ENCODE measurements at regions not wholly inside any gene's neighbourhood (a gene's known extent, or its start where the extent isn't known, plus 50 kb on each side); places are given as distances from the start of the nearest gene placed in this dataset.
A peak's percentile ranks its signal among the peaks of the same experiment; 100 is the strongest.
"Not testable (repeated sequence)": the region's sequence is repeated elsewhere in the genome, so short reads cannot be mapped to it uniquely, and the experiment has no call there.

DNA sequence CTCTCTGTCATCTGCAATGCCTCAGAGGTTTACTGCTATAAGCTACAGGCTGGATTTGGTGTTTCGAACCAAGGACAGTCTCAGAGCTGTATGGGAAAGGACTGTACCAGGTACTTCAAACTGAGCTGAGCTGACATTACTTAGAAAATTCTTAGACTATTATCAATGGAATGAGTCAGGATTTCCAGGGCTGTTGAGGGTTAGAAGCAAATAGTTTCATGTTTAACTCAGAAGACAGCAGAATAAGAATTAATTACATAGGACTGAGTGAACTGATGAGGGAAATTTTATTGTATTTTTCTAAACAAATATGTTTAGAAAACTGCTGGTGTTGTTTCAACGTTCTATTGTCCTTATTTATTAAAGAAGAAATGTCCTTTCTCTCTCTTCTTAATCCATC lies 74.3 kb upstream of the CAPZB start:
- ChIA-PET CTCF (interaction anchor here (0.7 kb wide), 1 partner anchor 37 kb away, joined by 3 read pairs; no protein-coding TSS in a partner anchor), POLR2A (no interaction called here)
- H3K4me3 Mint-ChIP-seq (ENCODE audit: unreplicated experiment), result no peak overlapping the region
- H3K36me3 Mint-ChIP-seq (ENCODE audit: insufficient read depth, unreplicated experiment), result no peaks in the 10 kb centered on the region
- H3K9me3 Mint-ChIP-seq (ENCODE audit: unreplicated experiment), result no peaks in the 10 kb centered on the region
- peak overlapping the region; percentile 35 for H3K27ac Mint-ChIP-seq (ENCODE audit: low read depth, unreplicated experiment)
- intact Hi-C loops (cut with micrococcal nuclease), result no loop called here
- no peaks in the 10 kb centered on the region for H3K27me3 Mint-ChIP-seq (ENCODE audit: insufficient read depth, unreplicated experiment)
- no peak for DNase-seq (ENCODE audit: unreplicated experiment)
- BruUV-seq (replicated peaks), result no TSS peak
- H3K4me1 Mint-ChIP-seq (ENCODE audit: insufficient read depth, unreplicated experiment), result peaks cover 9% of the 10 kb centered on the region
- TF ChIP-seq, protein P1, sequence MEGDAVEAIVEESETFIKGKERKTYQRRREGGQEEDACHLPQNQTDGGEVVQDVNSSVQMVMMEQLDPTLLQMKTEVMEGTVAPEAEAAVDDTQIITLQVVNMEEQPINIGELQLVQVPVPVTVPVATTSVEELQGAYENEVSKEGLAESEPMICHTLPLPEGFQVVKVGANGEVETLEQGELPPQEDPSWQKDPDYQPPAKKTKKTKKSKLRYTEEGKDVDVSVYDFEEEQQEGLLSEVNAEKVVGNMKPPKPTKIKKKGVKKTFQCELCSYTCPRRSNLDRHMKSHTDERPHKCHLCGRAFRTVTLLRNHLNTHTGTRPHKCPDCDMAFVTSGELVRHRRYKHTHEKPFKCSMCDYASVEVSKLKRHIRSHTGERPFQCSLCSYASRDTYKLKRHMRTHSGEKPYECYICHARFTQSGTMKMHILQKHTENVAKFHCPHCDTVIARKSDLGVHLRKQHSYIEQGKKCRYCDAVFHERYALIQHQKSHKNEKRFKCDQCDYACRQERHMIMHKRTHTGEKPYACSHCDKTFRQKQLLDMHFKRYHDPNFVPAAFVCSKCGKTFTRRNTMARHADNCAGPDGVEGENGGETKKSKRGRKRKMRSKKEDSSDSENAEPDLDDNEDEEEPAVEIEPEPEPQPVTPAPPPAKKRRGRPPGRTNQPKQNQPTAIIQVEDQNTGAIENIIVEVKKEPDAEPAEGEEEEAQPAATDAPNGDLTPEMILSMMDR (IDR thresholded peaks at IDR 0.05; ENCODE audit: unreplicated experiment), result no peak

DNA sequence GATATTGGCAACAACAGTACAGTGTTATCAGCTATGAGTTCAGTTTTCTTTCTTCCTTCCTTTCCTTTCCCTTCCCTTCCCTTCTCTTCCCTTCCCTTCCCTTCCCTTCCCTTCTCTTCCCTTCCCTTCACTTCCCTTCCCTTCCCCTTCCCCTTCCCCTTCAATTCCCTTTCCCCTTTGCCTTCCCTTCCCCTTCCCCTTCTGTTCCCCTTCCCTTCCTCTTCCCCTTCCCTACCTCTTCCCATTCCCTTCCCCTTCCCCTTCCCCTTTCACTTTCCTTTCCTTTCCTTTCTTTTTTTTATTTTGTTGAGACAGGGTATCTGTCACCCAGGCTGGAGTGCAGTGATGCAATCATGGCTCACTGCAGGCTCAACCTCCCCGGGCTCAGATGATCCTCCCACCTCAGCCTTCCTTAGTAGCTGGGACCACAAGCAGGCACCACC lies 72.3 kb upstream of the CAPZB start:
- Mint-ChIP-seq H3K27me3 (ENCODE audit: insufficient read depth, unreplicated experiment) (no peaks in the 10 kb centered on the region), H3K4me1 (ENCODE audit: insufficient read depth, unreplicated experiment) (peaks cover 10% of the 10 kb centered on the region), H3K4me3 (ENCODE audit: unreplicated experiment) (no peak overlapping the region), H3K36me3 (ENCODE audit: insufficient read depth, unreplicated experiment) (no peaks in the 10 kb centered on the region), H3K9me3 (ENCODE audit: unreplicated experiment) (peaks cover 2% of the 10 kb centered on the region), H3K27ac (ENCODE audit: low read depth, unreplicated experiment) (no peak overlapping the region)
- intact Hi-C loops (cut with micrococcal nuclease), result no loop called here
- no TSS peak for BruUV-seq (replicated peaks)
- TF ChIP-seq, protein P1 (IDR thresholded peaks at IDR 0.05; ENCODE audit: unreplicated experiment), result no peak
- DNase-seq (ENCODE audit: unreplicated experiment), result peak; percentile 23
- POLR2A ChIA-PET, result interaction anchor here (0.9 to 1.2 kb wide), 2 partner anchors 11 to 70 kb away, joined by 3 to 4 read pairs; no protein-coding TSS in a partner anchor
- CTCF ChIA-PET, result interaction anchor here (1.2 kb wide), 1 partner anchor 38 kb away, joined by 6 read pairs; no protein-coding TSS in a partner anchor

DNA sequence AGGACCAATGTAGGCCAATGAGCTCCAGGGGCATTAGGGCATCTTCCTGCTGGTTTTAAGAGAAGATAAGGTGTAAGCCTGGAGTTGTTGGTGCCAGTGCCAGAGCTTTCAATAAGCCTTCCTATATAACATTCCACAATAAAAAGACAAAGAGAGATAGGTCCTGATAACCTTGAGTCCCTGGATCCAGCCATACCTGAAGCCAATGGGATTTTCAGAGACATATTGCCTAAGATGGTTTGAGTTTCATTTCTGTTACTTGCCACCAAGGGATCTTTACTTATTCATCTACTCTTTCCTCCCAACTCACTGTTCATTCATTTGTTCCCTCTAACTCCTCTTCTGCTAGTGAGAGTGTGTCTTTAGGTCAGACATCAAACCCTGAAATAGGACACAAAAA lies 68.8 kb upstream of the CAPZB start:
- TF ChIP-seq, protein P1 (IDR thresholded peaks at IDR 0.05; ENCODE audit: unreplicated experiment), result no peak
- Mint-ChIP-seq H3K27me3 (ENCODE audit: insufficient read depth, unreplicated experiment) (no peaks in the 10 kb centered on the region), H3K9me3 (ENCODE audit: unreplicated experiment) (peaks cover 17% of the 10 kb centered on the region), H3K27ac (ENCODE audit: low read depth, unreplicated experiment) (no peak overlapping the region), H3K4me1 (ENCODE audit: insufficient read depth, unreplicated experiment) (peaks cover 14% of the 10 kb centered on the region), H3K36me3 (ENCODE audit: insufficient read depth, unreplicated experiment) (no peaks in the 10 kb centered on the region), H3K4me3 (ENCODE audit: unreplicated experiment) (no peak overlapping the region)
- intact Hi-C loops (cut with micrococcal nuclease), result no loop called here
- BruUV-seq (replicated peaks), result no TSS peak
- CTCF ChIA-PET, result interaction anchor here (0.7 kb wide), 1 partner anchor 128 kb away, joined by 3 read pairs; no protein-coding TSS in a partner anchor
- POLR2A ChIA-PET, result interaction anchor here (0.6 kb wide), 1 partner anchor 9 kb away, joined by 3 read pairs; no protein-coding TSS in a partner anchor
- DNase-seq (ENCODE audit: unreplicated experiment), result no peak

DNA sequence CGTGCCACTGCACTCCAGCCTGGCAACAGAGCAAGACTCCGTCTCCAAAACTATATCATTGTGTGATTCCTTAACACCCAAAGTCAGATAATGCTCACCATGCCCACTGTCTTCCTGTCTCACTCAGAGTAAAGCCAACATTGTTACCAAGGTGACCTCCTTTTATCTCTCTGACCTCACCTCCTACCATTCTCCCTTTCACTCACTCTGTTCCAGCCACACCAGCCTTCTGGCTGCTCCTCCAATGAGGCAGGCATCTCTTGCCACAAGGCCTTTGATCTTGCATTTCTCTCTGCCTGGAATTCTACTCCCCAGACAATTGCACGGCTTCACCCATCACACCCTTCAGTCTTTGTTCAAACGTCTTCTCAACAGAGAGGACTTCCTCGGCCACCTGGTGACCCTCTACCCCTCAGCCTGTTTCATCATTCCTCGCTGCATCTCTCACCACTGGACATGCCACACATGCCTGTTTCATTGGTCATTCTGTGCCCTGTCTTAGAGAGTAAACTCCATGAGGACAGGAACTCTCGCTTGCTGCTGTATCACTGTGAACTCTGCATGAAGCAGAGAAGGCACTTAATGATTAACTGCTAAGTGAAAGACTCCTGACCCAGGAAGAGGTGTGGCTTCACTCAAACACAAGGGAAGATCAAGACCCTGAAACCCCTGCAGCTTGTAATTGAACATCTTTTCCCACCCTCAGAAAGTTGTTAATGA lies 67.1 kb upstream of the CAPZB start:
- H3K36me3 Mint-ChIP-seq (ENCODE audit: insufficient read depth, unreplicated experiment), result no peaks in the 10 kb centered on the region
- intact Hi-C loops (cut with micrococcal nuclease), result no loop called here
- H3K4me1 Mint-ChIP-seq (ENCODE audit: insufficient read depth, unreplicated experiment), result peaks cover 6% of the 10 kb centered on the region
- no TSS peak for BruUV-seq (replicated peaks)
- CTCF ChIA-PET, result interaction anchor here (0.6 kb wide), 2 partner anchors 64 to 259 kb away, joined by 3 to 5 read pairs; no protein-coding TSS in a partner anchor
- no peak for DNase-seq (ENCODE audit: unreplicated experiment)
- no peak overlapping the region for H3K4me3 Mint-ChIP-seq (ENCODE audit: unreplicated experiment)
- POLR2A ChIA-PET, result no interaction called here
- H3K27me3 Mint-ChIP-seq (ENCODE audit: insufficient read depth, unreplicated experiment), result no peaks in the 10 kb centered on the region
- TF ChIP-seq, protein P1 (IDR thresholded peaks at IDR 0.05; ENCODE audit: unreplicated experiment), result no peak
- H3K9me3 Mint-ChIP-seq (ENCODE audit: unreplicated experiment), result peaks cover 17% of the 10 kb centered on the region
- no peak overlapping the region for H3K27ac Mint-ChIP-seq (ENCODE audit: low read depth, unreplicated experiment)

DNA sequence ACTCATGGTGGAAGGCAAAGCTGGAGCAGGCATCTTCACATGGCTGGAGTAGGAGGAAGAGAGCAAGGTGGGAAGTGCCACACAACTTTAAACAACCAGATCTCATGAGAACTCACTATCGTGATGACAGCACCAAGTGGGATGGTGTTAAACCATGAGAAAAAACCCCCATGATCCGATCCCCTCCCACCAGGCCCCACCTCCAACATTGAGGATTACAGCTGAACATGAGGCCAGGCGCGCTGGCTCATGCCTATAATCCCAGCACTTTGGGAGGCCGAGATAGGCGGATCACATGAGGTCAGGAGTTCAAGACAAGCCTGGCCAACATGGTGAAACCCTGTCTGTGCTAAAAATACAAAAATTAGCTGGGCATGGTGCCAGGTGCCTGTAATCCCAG lies 66.5 kb upstream of the CAPZB start:
- ChIA-PET CTCF (interaction anchor here (0.6 kb wide), 1 partner anchor 13 kb away, joined by 4 read pairs; no protein-coding TSS in a partner anchor), POLR2A (interaction anchor here (0.6 kb wide), 1 partner anchor 190 kb away, joined by 3 read pairs; no protein-coding TSS in a partner anchor)
- H3K4me3 Mint-ChIP-seq (ENCODE audit: unreplicated experiment); H3K36me3 Mint-ChIP-seq (ENCODE audit: insufficient read depth, unreplicated experiment); H3K27me3 Mint-ChIP-seq (ENCODE audit: insufficient read depth, unreplicated experiment); intact Hi-C loops (cut with micrococcal nuclease); H3K27ac Mint-ChIP-seq (ENCODE audit: low read depth, unreplicated experiment); BruUV-seq (replicated peaks); H3K4me1 Mint-ChIP-seq (ENCODE audit: insufficient read depth, unreplicated experiment): not testable (repeated sequence)
- peaks cover 17% of the 10 kb centered on the region for H3K9me3 Mint-ChIP-seq (ENCODE audit: unreplicated experiment)
- DNase-seq (ENCODE audit: unreplicated experiment), result peak; percentile 1

DNA sequence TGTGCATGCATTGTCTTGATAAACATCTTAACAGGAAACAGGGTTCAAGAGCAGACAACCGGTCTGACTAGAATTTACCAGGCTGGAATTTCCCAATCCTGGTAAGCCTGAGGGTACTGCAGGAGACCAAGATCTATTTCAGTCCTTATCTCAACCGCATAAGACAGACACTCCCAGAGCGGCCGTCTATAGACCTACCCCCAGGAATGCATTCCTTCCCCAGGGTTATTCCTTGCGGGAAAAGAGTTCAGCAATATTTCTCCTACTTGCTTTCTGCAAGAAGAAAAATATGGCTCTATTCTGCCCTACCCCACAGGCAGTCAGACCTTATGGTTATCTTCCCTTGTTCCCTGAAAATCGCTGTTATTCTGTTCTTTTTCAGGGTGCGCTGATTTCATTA lies 65.1 kb upstream of the CAPZB start:
- CTCF ChIA-PET; H3K36me3 Mint-ChIP-seq (ENCODE audit: insufficient read depth, unreplicated experiment); POLR2A ChIA-PET; H3K27ac Mint-ChIP-seq (ENCODE audit: low read depth, unreplicated experiment); H3K4me1 Mint-ChIP-seq (ENCODE audit: insufficient read depth, unreplicated experiment); DNase-seq (ENCODE audit: unreplicated experiment); BruUV-seq (replicated peaks); H3K4me3 Mint-ChIP-seq (ENCODE audit: unreplicated experiment); H3K27me3 Mint-ChIP-seq (ENCODE audit: insufficient read depth, unreplicated experiment); intact Hi-C loops (cut with micrococcal nuclease): not testable (repeated sequence)
- H3K9me3 Mint-ChIP-seq (ENCODE audit: unreplicated experiment), result peaks cover 17% of the 10 kb centered on the region

All from MCF 10A (cell line).